ENCODE measurements at regions not wholly inside any gene's neighbourhood (a gene's known extent, or its start where the extent isn't known, plus 50 kb on each side); places are given as distances from the start of the nearest gene placed in this dataset.

DNA sequence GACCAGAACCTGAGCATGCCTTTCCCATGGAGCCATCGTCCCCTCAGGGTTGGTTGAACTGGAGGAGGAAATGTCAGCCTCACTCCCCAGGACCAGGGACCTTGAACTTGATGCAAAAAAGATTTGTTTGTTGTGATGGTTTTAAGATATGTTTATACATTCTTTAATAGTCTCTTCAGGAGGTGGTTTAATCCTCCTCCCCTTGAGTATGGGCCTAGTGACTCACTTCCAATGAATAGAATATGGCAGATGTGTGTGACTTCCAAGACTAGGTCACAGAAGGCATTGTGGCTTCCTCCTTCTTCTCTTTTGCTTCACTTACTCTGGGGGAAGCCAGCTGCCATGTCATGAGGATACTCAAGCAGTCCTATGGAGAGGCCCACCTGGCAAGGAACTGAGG lies 81.7 kb upstream of the WNT4 start:
- TF ChIP-seq, protein P1, sequence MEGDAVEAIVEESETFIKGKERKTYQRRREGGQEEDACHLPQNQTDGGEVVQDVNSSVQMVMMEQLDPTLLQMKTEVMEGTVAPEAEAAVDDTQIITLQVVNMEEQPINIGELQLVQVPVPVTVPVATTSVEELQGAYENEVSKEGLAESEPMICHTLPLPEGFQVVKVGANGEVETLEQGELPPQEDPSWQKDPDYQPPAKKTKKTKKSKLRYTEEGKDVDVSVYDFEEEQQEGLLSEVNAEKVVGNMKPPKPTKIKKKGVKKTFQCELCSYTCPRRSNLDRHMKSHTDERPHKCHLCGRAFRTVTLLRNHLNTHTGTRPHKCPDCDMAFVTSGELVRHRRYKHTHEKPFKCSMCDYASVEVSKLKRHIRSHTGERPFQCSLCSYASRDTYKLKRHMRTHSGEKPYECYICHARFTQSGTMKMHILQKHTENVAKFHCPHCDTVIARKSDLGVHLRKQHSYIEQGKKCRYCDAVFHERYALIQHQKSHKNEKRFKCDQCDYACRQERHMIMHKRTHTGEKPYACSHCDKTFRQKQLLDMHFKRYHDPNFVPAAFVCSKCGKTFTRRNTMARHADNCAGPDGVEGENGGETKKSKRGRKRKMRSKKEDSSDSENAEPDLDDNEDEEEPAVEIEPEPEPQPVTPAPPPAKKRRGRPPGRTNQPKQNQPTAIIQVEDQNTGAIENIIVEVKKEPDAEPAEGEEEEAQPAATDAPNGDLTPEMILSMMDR (conservative IDR thresholded peaks at IDR 0.05 in 1 of 2, IDR thresholded peaks at IDR 0.05 in 1 of 2; ENCODE audit: extremely low read depth in 1 of 2, insufficient read depth in 1 of 2, low read depth in 1 of 2, low read length in 2 of 2) = no peak
- TF ChIP-seq EZH2 (IDR thresholded peaks at IDR 0.05; ENCODE audit: borderline replicate concordance, low read length) = no peak
